ENCODE measurements at regions not wholly inside any gene's neighbourhood (a gene's known extent, or its start where the extent isn't known, plus 50 kb on each side); places are given as distances from the start of the nearest gene placed in this dataset.

DNA sequence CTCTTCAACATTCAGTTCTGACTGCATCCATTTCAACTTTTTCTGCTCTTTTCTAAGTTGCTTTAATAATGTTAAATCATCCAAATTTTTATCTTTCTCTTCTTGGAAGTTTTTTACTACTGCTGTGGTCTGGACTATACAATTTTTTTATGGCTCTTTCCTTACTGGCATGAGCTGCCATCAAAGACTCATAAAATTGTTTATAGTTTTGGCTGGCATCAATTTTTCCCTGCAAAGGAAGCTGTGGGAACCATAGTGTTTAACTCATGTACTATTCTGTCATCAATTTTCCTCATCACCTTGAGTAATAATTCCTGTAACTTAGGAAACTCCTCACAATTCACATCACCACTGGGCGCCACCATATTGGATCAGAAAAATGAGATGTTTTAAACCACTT lies 77.6 kb upstream of the A1CF start:
- Mint-ChIP-seq H3K27ac (no peak overlapping the region), H3K4me1 (no peaks in the 10 kb centered on the region), H3K36me3 (ENCODE audit: low read depth) (no peaks in the 10 kb centered on the region), H3K4me3 (no peak overlapping the region), H3K9me3 (0 out of 3 replicates have a peak, but pooled peaks cover 4% of the 10 kb centered on the region), H3K27me3 (ENCODE audit: insufficient read depth, low read depth, poor library complexity) (peaks cover under 1% of the 10 kb centered on the region)
- DNase-seq (ENCODE audit: low spot score) = no peak
- H3K4me2 ChIP-seq = no peak overlapping the region
- H3K36me3 ChIP-seq (ENCODE audit: insufficient read depth) = no peaks in the 10 kb centered on the region
- H3K27me3 ChIP-seq (ENCODE audit: insufficient read depth) = no peaks in the 10 kb centered on the region
- no peaks in the 10 kb centered on the region for H4K20me1 ChIP-seq (replicated peaks; ENCODE audit: insufficient read depth)
- no peak overlapping the region for H2AFZ ChIP-seq
- no peaks in the 10 kb centered on the region for H3K79me2 ChIP-seq (replicated peaks; ENCODE audit: insufficient read depth)
- no peak overlapping the region for H3K4me3 ChIP-seq
- H3K27ac ChIP-seq (ENCODE audit: low read depth) = no peak overlapping the region
- H3K4me1 ChIP-seq (ENCODE audit: insufficient read depth) = no peaks in the 10 kb centered on the region
- no peak for ATAC-seq
- no peaks in the 10 kb centered on the region for H3F3A ChIP-seq (replicated peaks; ENCODE audit: low read depth)
- peaks cover 10% of the 10 kb centered on the region; the same call in 1 of the 2 replicates for H3K9me2 ChIP-seq (ENCODE audit: insufficient read depth)
- TF ChIP-seq EZH2 (IDR thresholded peaks at IDR 0.05; ENCODE audit: low read depth, unreplicated experiment) = no peak
- no peak for TF ChIP-seq STAT1 (IDR thresholded peaks at IDR 0.05; ENCODE audit: unreplicated experiment)
- no peak for TF ChIP-seq JUNB (IDR thresholded peaks at IDR 0.05; ENCODE audit: unreplicated experiment)
- TF ChIP-seq, protein P1, sequence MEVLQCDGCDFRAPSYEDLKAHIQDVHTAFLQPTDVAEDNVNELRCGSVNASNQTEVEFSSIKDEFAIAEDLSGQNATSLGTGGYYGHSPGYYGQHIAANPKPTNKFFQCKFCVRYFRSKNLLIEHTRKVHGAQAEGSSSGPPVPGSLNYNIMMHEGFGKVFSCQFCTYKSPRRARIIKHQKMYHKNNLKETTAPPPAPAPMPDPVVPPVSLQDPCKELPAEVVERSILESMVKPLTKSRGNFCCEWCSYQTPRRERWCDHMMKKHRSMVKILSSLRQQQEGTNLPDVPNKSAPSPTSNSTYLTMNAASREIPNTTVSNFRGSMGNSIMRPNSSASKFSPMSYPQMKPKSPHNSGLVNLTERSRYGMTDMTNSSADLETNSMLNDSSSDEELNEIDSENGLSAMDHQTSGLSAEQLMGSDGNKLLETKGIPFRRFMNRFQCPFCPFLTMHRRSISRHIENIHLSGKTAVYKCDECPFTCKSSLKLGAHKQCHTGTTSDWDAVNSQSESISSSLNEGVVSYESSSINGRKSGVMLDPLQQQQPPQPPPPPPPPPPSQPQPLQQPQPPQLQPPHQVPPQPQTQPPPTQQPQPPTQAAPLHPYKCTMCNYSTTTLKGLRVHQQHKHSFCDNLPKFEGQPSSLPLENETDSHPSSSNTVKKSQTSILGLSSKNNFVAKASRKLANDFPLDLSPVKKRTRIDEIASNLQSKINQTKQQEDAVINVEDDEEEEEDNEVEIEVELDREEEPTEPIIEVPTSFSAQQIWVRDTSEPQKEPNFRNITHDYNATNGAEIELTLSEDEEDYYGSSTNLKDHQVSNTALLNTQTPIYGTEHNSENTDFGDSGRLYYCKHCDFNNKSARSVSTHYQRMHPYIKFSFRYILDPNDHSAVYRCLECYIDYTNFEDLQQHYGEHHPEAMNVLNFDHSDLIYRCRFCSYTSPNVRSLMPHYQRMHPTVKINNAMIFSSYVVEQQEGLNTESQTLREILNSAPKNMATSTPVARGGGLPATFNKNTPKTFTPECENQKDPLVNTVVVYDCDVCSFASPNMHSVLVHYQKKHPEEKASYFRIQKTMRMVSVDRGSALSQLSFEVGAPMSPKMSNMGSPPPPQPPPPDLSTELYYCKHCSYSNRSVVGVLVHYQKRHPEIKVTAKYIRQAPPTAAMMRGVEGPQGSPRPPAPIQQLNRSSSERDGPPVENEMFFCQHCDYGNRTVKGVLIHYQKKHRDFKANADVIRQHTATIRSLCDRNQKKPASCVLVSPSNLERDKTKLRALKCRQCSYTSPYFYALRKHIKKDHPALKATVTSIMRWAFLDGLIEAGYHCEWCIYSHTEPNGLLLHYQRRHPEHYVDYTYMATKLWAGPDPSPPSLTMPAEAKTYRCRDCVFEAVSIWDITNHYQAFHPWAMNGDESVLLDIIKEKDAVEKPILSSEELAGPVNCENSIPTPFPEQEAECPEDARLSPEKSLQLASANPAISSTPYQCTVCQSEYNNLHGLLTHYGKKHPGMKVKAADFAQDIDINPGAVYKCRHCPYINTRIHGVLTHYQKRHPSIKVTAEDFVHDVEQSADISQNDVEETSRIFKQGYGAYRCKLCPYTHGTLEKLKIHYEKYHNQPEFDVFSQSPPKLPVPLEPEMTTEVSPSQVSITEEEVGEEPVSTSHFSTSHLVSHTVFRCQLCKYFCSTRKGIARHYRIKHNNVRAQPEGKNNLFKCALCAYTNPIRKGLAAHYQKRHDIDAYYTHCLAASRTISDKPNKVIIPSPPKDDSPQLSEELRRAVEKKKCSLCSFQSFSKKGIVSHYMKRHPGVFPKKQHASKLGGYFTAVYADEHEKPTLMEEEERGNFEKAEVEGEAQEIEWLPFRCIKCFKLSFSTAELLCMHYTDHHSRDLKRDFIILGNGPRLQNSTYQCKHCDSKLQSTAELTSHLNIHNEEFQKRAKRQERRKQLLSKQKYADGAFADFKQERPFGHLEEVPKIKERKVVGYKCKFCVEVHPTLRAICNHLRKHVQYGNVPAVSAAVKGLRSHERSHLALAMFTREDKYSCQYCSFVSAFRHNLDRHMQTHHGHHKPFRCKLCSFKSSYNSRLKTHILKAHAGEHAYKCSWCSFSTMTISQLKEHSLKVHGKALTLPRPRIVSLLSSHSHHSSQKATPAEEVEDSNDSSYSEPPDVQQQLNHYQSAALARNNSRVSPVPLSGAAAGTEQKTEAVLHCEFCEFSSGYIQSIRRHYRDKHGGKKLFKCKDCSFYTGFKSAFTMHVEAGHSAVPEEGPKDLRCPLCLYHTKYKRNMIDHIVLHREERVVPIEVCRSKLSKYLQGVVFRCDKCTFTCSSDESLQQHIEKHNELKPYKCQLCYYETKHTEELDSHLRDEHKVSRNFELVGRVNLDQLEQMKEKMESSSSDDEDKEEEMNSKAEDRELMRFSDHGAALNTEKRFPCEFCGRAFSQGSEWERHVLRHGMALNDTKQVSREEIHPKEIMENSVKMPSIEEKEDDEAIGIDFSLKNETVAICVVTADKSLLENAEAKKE (CRISPR knock-in tag; IDR thresholded peaks at IDR 0.05) = no peak
- TF ChIP-seq, protein P2, sequence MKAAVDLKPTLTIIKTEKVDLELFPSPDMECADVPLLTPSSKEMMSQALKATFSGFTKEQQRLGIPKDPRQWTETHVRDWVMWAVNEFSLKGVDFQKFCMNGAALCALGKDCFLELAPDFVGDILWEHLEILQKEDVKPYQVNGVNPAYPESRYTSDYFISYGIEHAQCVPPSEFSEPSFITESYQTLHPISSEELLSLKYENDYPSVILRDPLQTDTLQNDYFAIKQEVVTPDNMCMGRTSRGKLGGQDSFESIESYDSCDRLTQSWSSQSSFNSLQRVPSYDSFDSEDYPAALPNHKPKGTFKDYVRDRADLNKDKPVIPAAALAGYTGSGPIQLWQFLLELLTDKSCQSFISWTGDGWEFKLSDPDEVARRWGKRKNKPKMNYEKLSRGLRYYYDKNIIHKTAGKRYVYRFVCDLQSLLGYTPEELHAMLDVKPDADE (IDR thresholded peaks at IDR 0.05) = no peak
- TF ChIP-seq, protein P3, sequence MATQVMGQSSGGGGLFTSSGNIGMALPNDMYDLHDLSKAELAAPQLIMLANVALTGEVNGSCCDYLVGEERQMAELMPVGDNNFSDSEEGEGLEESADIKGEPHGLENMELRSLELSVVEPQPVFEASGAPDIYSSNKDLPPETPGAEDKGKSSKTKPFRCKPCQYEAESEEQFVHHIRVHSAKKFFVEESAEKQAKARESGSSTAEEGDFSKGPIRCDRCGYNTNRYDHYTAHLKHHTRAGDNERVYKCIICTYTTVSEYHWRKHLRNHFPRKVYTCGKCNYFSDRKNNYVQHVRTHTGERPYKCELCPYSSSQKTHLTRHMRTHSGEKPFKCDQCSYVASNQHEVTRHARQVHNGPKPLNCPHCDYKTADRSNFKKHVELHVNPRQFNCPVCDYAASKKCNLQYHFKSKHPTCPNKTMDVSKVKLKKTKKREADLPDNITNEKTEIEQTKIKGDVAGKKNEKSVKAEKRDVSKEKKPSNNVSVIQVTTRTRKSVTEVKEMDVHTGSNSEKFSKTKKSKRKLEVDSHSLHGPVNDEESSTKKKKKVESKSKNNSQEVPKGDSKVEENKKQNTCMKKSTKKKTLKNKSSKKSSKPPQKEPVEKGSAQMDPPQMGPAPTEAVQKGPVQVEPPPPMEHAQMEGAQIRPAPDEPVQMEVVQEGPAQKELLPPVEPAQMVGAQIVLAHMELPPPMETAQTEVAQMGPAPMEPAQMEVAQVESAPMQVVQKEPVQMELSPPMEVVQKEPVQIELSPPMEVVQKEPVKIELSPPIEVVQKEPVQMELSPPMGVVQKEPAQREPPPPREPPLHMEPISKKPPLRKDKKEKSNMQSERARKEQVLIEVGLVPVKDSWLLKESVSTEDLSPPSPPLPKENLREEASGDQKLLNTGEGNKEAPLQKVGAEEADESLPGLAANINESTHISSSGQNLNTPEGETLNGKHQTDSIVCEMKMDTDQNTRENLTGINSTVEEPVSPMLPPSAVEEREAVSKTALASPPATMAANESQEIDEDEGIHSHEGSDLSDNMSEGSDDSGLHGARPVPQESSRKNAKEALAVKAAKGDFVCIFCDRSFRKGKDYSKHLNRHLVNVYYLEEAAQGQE (IDR thresholded peaks at IDR 0.05; ENCODE audit: unreplicated experiment) = no peak
- TF ChIP-seq NANOG (IDR thresholded peaks at IDR 0.05; ENCODE audit: borderline replicate concordance) = no peak

Data from GM23338 (cell line).